DMS 273 treated with DMSO at 0.1 percent for 48 hours (cell line): ENCODE measurements at regions not wholly inside any gene's neighbourhood (a gene's known extent, or its start where the extent isn't known, plus 50 kb on each side); places are given as distances from the start of the nearest gene placed in this dataset.
"Not testable (repeated sequence)": the region's sequence is repeated elsewhere in the genome, so short reads cannot be mapped to it uniquely, and the experiment has no call there.

ENCODE experiments used
- DNase-seq: peaks from one replicate; lab custom pipeline; 2025; lab: John Stamatoyannopoulos, UW

DNA sequence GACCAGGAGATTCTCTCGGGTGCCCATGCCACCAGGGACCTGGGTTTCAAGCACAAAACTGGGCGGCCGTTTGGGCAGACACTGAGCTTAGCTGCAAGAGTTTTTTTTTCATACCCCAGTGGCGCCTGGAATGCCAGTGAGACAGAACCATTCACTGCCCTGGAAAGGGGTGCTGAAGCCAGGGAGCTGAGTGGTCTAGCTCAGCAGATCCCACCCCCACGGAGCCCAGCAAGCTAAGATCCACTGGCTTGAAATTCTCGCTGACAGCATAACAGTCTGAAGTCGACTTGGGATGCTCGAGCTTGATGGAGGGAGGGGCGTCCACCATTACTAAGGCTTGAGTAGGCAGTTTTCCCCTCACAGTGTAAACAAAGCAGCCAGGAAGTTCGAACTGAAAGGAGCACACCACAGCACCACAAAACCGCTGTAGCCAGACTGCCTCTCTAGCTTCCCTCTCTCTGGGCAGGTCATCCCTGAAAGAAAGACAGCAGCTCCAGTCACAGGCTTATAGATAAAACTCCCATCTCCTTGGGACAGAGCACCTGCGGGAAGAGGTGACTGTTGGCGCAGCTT is 157.7 kb downstream of the GIPC2 start:
- DNase-seq = not testable (repeated sequence)

DNA sequence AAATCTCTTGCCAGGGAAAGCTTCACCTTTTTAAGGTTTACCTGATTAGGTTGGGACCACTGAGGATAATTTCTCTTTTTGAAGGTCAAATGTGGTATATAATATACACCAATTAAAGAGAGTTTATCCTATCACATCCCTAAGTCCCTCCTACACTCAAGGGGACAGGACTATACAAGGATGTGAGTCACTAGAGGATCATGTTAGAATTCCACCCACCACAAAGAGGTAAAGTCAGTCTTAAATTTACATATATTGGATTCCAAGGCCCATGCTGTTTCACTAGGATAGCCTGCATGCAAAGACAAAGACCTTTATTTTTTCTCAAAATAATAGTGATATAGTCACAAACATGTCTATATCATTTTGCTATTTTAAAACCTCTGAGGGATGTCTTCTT is 164.4 kb downstream of the GIPC2 start:
- no peak for DNase-seq

DNA sequence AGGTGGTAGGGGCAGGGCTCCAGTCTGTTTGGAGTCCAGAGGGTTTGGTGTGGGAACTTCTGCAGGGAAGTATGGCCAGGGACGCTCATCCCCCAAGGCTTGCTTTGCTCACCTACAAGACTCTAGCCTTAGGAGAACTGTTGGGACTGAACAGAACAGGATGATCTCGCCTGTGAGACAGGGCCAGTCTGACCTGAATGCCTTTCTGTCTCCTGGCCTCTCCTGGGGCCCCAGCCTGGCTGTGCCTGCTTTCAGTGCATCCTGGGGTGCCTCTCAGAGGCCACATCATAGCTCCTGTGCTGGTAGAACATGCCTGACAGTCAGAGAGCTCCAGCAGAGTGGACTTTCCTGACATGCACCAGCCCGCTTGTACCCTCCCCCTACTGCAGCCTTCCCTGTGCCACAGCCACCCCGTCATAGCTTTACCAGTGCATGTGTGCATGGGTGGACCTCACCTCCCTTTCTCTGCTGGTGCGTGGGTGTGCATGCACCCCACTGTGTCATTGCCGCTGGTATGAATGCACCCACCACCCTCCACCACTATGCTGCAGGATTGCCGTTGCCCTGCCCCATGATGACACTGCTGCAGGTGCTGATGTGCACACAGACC is 165.8 kb downstream of the GIPC2 start:
- no peak for DNase-seq

DNA sequence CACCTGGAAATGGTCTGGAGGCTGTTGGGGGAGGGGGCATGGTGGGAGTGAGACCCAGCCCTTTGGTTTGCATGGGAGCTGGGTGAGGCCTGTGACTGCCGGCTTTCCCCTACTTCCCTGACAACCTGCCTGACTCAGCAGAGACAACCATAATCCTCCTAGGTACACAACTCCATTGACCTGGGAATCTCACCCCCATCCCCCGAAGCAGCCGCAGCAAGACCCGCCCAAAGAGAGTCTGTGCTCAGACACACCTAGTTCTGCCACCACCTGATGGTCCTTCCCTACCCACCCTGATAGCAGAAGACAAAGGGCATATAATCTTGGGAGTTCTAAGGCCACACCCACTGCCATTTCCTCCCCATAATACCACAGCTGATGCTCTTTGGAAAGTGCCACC is 168.6 kb downstream of the GIPC2 start:
- DNase-seq = no peak

DNA sequence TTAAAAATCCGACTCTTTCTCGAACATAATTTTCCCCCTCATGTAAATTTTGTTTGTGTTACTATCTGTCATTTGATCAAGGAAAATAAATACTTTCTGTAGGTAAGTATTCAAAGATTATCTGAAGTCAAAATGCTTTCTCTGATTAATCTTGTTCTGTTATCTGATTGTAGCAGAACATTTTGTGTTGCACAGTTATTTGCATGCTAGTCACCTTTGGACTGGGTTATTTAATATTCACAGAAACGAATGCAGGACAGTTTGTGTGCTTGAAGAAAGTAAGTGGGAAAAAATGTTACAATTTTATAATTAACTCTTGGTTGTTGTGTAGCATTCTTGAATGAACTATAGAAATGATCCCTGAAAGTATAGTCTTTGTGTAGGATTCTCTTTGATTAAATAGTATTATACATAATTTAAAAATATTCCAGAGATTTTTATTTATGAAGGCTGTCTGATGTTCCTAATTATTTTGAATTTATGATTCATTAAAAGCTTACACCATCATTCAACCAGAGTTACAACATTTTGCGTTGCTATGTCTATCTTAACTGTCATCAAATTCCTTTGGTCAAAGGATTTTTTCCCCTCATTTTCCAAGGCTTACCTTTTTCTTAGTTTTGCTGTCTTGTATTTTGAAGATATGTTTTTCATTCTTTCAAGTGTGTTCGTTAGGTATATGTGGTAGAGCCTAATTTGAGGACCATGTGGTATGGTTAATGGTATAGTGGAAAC is 176.6 kb downstream of the GIPC2 start:
- DNase-seq = no peak

DNA sequence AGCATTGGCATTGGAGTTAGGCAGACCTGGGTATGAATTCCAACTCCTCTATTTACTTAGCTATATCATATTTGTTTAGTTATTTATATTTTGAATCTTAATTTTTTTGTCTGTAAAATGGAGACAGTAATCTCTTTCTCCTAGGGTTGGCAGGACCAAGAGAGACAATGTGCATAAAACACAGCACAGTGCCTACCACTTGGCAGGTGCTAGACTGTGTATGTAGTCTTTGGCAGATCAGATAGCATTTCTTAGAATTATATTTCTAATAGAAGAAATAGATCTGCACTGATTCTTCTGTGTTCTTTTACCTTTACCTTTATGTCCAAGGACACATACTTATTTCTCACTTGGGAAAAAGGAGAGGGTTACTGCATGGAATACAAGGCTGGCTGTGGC is 177.2 kb downstream of the GIPC2 start:
- DNase-seq = no peak

DNA sequence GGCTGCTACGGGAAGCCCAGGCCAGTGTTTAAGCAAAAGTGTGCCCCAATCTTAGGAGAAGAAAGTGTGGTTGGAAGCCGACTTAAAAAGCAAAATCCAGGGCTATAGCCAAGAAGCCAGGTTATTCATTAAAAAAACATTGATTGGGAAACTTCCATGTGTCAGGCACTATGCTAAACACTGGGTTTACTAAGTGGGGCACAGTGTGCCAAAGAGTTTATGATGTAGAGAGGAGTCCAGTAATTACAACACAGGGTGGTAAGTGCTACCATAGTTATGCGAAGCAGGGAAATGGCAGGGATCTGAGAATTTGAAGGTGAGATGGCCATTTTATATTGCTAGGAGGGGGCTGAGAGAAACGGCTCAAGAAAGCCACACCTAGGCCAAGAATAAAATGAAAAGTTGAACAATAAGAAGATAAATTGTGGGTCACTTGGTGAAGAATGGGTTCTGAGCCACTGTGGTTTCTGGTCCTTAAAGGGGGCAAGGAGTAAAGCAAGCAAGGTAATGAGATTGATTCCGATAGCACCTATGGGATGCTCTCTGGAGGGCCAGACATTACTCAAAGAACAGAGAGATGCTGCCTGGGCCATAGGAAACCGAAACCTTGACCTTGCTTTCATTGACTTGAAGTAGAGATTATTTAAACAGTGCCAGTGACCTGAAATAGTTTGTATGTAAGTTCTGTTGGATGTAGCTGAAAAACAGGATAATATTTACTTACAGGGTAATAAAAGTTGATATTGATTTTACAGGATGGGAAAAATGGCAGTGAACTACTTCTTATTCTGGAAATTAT is 177.8 kb downstream of the GIPC2 start:
- DNase-seq = no peak

DNA sequence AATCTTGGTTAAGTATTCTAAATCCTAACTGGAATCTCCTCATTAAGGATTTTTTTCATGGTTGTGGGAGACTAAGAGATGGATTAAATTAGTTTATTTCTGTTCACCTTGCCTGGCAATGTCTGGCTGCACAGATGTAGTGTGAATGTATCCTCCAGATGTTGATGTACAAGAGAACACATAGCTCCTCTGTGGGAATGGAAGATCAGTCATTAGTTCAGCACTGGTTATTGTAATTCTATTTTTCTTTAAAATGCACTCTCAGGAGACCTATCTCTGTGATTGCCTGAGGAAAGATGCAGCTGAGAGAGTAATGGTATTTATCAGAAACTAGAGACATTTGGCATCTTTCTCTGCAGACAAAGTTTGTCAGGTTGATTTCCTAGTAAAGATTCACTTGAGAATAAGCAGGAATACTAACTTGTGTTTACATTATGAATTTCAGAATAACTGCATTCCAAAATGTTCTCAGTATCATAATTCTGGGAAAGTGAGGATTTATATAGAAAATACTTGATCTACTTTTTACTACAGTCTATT is 178.6 kb downstream of the GIPC2 start:
- no peak for DNase-seq

DNA sequence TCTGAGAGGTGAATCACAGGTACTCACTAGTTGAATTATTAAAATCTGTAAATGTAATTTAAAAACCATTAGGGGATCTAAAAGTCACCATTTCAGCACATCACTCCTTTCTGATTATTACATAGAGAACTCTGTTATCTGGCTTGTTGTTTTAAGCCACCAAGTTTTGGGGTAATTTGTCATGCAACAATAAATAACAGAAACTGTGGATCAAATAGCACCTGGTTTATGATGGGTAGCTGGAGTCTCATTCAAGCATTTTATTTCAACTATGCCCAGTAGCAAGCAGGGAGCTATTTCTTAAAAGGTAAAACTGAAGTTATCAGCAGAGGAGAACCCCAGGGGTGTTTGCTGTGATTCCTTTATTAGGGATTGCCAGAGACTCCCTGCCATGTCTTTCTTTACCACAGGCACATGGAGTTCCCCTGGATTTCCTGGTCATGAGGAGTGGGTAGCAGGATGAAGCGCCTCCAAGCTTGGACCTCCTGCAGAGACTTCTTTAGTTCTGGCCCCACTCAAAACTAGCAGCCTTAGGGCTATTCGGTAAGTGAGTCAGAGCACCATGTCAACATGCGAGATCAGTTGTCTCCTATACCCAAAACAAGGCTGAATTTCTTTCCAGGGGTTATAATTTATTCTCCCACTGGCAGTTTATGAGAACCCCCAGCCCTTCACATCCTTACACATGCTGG is 179.2 kb downstream of the GIPC2 start:
- no peak for DNase-seq

DNA sequence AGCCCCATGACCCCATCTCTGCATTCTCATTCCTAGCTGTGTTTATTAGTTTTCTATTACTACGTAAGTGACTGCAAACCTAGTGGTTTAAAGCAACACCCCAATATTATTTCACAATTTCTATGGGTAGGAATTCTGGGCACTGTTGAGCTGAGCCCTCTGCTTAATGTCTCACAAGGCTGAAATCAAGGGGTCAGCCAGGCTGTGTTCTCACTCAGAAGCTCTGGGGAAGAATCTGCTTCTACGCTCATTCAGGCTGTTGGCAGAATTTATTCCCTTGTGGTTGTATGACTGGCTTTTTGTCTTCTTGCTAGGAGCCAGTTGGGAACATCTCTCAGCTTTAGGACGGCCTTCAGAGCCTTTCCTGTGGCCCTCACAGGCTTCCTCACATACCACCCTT is 181.0 kb downstream of the GIPC2 start:
- no peak for DNase-seq

DNA sequence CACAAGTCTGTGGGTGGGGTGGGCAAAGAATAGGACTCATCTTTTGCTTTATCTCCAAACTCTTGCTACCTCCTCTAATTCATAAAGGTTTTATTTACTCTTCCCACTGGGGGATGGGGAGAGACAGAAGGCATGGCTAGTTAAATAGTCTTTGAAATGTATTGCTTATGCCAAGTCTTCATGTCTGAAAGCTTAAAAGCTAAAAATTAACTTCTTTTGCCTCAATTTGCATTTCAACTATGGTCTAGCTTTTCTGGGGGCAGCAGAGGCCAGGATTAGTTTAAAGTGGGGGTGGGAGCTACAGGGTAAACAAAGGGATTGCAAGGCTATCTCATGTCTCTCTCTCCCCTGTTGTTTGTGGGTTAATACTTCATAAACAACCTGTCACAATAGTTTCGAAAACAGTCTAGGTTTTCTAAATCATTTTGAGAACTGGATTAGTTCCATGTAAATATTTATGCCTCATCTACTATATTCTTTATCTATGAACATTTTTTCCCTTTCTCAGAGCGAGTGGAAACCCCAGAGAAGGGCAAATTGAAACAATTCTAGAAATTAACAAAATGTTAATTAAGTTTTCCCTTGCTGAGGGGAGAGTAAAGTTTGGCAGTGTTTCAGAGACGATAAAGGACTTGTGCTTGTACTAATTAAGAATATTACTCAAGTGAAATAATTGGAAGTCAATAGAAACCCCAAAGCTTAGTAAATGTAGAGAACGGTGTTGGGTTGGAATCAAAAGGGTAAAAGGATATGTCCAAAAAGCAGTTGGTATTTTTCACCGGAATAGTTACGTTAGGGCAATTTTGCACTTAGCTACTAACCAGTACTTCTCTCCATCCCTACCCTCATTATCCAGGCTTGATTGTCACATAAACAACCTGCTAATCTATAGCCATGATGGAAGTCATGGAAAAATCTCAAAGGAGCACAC is 182.2 kb downstream of the GIPC2 start:
- no peak for DNase-seq

DNA sequence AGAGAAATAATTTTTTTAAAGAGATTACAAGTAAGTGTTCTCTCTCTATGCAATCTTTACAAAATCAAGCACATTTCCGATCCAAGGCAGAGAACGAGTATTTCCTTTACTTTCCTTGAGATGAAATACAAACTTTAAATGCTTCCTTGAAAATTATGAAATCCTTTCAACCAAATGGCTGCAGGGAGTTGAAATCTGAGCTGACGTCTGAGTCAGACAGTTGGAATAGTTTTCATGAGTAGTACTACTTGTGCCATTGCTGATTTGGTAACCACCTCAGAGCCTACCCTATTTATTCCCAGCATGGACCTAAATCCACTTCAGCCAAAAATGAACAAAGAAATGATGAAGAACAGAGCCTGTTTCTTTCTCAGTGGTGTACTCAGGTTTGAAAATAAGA is 183.6 kb downstream of the GIPC2 start:
- no peak for DNase-seq

DNA sequence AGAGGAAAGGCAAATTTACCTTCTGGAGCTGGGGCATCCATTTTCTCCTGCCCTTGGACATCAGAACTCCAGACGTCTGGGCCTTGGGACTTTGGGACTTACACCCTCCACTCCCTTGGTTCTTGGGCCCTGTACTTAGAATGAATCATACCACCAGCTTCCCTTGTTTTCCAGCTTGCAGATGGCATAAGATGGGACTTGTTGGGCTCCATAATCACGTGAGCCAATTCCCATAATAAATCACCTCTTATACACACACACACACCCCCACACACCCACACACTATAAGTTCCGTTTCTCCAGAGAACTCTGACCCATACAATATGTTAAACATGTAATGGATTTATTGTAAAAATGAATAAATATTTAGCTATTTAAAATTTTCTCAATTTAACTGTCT is 185.7 kb downstream of the GIPC2 start:
- no peak for DNase-seq

DNA sequence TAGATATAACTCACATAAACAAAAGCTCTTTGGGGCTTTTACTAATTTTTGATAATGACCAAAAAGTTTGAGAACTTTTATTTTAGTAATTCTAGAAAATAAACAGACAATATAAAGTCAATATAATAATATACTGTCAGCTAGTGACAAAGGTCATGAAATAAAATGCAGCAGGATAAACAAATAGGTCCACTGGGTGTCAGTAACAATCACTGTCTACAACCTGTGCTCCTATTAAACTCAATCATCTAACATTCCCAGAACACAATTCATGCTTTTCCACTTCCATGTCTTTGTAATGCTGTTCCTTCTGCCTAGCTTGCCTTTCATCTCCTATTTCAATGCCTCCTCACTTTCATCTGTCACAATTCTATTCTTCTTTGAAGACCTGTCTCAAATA is 186.1 kb downstream of the GIPC2 start:
- DNase-seq = no peak

DNA sequence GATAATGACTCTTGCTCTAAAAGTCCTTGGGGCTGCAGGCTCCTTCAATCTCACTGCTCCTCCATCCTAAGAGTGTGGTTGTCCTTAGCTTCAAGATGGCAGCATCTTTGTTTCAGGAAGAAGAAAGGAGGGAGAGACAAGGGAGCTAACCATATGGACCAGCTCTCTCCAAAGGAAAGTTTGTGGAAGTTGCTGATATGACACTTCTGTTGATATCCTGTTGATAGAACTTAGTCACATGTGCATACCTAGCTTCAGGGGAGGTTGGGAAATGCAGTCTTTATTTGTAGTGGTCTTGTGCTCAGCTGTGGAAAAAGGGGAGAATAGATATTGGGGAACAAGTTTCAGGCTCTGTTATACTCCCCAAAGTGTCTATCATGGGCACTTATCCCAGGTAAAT is 186.9 kb downstream of the GIPC2 start:
- no peak for DNase-seq

DNA sequence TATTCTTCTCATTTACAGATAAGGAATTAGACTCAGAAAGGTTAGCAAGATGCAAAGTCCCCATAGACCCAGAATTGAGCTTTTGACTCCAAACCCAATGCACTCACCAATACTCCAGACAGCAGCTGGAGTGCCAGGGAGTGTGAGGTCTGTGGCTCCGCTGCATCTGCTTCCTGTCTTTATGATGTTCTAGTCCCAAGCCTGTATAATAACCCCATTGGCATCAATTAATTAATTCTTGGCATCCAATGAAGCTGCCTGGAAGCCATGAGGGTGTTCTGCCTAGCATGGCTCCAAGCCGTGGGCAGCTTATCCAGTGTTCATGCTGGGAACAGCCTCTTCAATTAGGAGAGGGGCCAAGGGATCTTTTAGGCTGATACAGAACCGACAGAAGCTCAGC is 188.7 kb downstream of the GIPC2 start:
- DNase-seq = no peak

DNA sequence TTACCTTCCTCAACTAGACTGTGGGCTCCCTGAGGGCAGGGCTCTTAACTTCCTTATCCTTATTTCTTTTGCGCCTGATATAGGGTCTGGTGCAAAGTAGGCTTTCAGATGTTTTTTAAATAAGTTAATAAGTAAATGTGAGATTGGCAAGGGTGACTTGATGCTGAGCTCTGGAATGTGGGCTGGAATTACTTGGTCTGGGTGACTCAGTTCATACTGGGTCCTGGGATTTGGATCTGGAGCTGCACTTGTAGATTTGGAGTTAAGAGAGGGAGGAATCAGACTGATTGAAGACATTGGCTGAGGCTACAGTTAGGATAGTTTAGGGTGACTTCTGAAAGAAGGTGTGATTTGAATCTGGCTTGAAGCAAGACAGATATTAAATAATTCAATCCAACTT is 190.9 kb downstream of the GIPC2 start:
- no peak for DNase-seq

DNA sequence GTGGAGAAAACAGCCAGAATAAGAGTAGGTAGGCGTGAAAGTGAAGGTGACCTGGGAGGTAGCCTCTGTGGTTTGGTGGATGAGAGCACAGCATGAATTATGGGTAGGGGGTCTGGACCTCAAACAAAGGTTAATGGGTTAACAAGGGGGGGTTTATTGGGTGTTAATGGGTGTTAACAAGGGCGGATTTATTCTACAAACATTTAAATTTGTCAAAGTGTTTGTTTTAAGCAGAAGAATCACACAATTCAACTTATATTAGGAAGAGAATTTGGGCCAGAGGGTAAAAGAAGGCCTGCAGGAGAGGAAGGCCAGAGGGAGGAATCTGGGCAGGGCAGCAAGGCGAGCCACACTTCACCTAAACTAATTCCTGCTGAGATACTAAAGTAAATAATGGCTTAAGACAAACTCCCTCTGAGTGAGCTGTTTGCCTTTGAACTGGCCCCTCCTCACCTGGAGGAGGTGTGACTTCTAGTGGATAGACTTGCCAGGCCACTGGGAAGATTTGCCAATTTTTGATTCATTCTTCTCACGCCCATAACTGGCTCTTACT is 191.7 kb downstream of the GIPC2 start:
- no peak for DNase-seq

DNA sequence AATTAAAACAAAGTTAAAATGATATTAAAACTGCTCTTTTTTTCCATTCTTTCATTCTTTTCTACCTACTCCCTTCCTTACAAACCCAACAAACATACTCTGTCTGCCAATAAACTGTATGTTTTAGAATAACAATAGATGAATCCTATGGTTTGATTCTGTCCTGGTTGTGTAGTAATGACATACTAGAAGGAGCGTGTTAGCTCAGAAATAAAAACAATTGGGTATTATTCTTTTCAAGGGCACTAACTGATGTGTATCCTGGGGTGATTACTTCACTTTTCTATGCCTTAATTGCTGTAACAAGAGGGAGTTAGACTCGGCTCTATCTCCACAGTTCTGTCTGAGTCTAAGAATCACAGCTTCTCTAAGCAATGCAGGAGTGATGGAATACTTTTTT is 194.4 kb downstream of the GIPC2 start:
- DNase-seq = no peak

DNA sequence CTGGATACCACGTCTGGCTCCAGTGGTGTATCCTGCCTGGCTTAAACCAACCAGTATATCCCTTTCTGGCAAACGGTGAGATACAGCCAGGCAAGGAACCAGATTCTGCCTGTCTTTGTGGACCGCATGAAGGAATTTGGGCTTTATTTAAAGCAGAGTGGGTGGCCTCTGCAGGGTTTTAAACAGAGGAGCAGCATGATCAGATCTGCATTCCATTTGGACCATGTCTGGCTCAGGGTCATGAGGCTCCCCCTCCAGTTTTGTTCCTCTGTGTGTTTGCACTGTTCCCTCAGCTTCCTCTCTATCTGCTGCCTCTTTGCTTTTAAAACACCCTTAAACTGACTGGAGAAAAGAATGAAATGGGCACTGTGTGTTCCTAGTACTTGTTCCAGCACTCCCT is 195.0 kb downstream of the GIPC2 start:
- DNase-seq = no peak

DNA sequence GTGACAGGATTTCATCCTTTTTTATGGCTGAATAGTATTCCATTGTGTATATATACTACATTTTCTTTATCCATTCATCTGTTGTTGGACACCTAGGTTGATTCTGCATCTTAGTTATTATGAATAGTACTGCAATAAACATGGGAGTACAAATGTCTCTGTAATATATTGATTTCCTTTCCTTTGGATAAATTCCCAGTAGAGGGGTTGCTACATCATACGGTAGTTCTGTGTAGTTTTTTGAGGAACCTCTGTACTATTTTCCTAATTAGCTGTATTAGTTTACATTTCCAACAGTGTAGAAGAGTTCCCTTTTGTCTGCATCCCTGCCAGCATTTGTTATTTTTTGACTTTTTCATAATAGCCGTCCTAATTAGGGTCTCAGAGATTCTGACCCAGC is 201.3 kb downstream of the GIPC2 start:
- no peak for DNase-seq
